ENCODE measurements at regions not wholly inside any gene's neighbourhood (a gene's known extent, or its start where the extent isn't known, plus 50 kb on each side); places are given as distances from the start of the nearest gene placed in this dataset.

- Histone ChIP-seq H3K4me3 (ENCODE audit: low read depth, low read length) (no peak overlapping the region), H3K27me3 (ENCODE audit: control insufficient read depth, insufficient read depth, low read length) (no peaks in the 10 kb centered on the region), H3K36me3 (ENCODE audit: control insufficient read depth, insufficient read depth, low read length) (no peaks in the 10 kb centered on the region)
- TF ChIP-seq, protein P1, sequence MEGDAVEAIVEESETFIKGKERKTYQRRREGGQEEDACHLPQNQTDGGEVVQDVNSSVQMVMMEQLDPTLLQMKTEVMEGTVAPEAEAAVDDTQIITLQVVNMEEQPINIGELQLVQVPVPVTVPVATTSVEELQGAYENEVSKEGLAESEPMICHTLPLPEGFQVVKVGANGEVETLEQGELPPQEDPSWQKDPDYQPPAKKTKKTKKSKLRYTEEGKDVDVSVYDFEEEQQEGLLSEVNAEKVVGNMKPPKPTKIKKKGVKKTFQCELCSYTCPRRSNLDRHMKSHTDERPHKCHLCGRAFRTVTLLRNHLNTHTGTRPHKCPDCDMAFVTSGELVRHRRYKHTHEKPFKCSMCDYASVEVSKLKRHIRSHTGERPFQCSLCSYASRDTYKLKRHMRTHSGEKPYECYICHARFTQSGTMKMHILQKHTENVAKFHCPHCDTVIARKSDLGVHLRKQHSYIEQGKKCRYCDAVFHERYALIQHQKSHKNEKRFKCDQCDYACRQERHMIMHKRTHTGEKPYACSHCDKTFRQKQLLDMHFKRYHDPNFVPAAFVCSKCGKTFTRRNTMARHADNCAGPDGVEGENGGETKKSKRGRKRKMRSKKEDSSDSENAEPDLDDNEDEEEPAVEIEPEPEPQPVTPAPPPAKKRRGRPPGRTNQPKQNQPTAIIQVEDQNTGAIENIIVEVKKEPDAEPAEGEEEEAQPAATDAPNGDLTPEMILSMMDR (IDR thresholded peaks at IDR 0.05; ENCODE audit: insufficient read depth, low read depth, low read length) = no peak
- POLR2A ChIA-PET = no interaction called here
- CTCF ChIA-PET = interaction anchor here (1.3 kb wide), 1 partner anchor 10 kb away, joined by 3 read pairs; no protein-coding TSS in a partner anchor
- no peak for DNase-seq (ENCODE audit: low read depth)
Measured at GRCh38 chr13:97120346-97120745, 101.8 kb upstream of the MBNL2 start.

DNA sequence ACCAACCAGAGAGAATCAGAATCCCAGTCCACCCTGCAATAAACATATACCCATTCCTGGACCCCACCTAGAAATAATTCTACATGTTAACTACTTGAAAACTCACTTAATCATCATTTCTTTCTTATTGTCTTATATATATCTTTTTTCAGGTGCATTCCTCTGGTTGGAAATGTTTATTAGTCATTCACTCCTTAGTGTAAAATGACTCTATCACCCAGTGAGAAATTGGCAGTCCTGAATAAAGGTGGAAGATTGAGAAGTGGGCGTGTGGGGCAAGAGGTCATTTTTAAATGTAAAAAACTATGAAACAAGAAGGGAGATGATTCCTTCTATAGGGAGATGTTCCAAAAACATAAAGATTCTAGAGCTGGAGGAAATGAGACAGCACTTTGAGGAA is 101.2 kb upstream of the MBNL2 start:
- CTCF ChIA-PET = interaction anchor here (1.3 kb wide), 1 partner anchor 11 kb away, joined by 3 read pairs; no protein-coding TSS in a partner anchor

DNA sequence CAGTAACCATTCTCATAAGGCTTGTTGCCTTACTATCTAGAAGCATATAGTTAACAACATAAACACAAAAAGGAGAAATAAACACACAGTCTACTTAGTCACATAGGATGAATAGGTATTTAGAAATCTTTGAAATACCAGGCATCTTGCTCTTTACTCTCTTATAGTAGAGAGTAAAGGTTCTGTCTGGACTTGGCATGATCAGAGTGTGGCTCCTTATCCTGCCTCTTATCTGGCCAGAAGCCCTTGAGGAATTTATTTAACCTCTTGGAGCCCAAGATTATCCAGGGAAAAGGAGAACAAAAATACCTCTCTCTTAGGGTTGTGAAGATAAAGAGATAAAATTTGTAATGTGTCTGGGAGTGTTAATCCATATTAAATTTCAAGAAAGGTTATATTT is 100.2 kb upstream of the MBNL2 start:
- DNase-seq (ENCODE audit: low read depth) = no peak
- TF ChIP-seq, protein P1 (IDR thresholded peaks at IDR 0.05; ENCODE audit: insufficient read depth, low read depth, low read length) = no peak
- Histone ChIP-seq H3K27me3 (ENCODE audit: control insufficient read depth, insufficient read depth, low read length) (no peaks in the 10 kb centered on the region), H3K36me3 (ENCODE audit: control insufficient read depth, insufficient read depth, low read length) (no peaks in the 10 kb centered on the region), H3K4me3 (ENCODE audit: low read depth, low read length) (no peak overlapping the region)
- POLR2A ChIA-PET = no interaction called here
- CTCF ChIA-PET = no interaction called here

More for the DNA sequence above, 101.2 kb upstream of the MBNL2 start:
- POLR2A ChIA-PET = no interaction called here
- H3K36me3 ChIP-seq (ENCODE audit: control insufficient read depth, insufficient read depth, low read length) = no peaks in the 10 kb centered on the region
- H3K4me3 ChIP-seq (ENCODE audit: low read depth, low read length) = no peak overlapping the region
- TF ChIP-seq, protein P1 (IDR thresholded peaks at IDR 0.05; ENCODE audit: insufficient read depth, low read depth, low read length) = no peak
- no peak for DNase-seq (ENCODE audit: low read depth)
- H3K27me3 ChIP-seq (ENCODE audit: control insufficient read depth, insufficient read depth, low read length) = no peaks in the 10 kb centered on the region

GRCh38 chr13:97122381-97122996 is 99.6 kb upstream of the MBNL2 start:
- no peaks in the 10 kb centered on the region for H3K27me3 ChIP-seq (ENCODE audit: control insufficient read depth, insufficient read depth, low read length)
- no peaks in the 10 kb centered on the region for H3K36me3 ChIP-seq (ENCODE audit: control insufficient read depth, insufficient read depth, low read length)
- CTCF ChIA-PET = interaction anchor here (3.5 kb wide), 1 partner anchor 13 kb away, joined by 25 read pairs; no protein-coding TSS in a partner anchor
- TF ChIP-seq, protein P1 (IDR thresholded peaks at IDR 0.05; ENCODE audit: insufficient read depth, low read depth, low read length) = no peak
- H3K4me3 ChIP-seq (ENCODE audit: low read depth, low read length) = no peak overlapping the region
- POLR2A ChIA-PET = no interaction called here
- no peak for DNase-seq (ENCODE audit: low read depth)

DNA sequence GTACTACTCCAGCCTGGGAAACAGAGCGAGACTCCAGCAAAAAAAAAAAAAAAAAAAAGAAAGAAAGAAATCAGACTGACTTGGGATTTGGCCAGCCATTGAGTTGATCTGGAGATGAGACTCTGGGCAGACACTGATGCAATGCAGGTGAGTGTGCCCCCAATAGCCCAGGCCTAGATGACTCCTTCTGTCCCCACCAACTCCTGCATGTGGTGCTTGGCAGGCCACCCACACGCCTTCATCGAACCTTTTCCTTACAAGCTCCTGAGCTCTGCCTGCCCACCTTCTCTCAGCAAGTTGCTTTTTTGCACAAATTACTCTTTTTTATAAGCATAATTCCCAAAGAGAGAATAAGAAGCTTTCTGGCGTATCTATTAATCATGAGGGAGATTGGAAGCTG is 97.9 kb upstream of the MBNL2 start:
- DNase-seq (ENCODE audit: low read depth) = no peak
- no peaks in the 10 kb centered on the region for H3K36me3 ChIP-seq (ENCODE audit: control insufficient read depth, insufficient read depth, low read length)
- CTCF ChIA-PET = interaction anchor here (1.3 to 3.5 kb wide), 3 partner anchors 8 to 89 kb away, joined by 4 to 25 read pairs (median 7); no protein-coding TSS in a partner anchor
- H3K27me3 ChIP-seq (ENCODE audit: control insufficient read depth, insufficient read depth, low read length) = no peaks in the 10 kb centered on the region
- TF ChIP-seq, protein P1 (IDR thresholded peaks at IDR 0.05; ENCODE audit: insufficient read depth, low read depth, low read length) = no peak
- H3K4me3 ChIP-seq (ENCODE audit: low read depth, low read length) = no peak overlapping the region
- POLR2A ChIA-PET = interaction anchor here (0.6 kb wide), 1 partner anchor 215 kb away, joined by 3 read pairs; no protein-coding TSS in a partner anchor
